Heart left ventricle (tissue), 16 donors: ENCODE measurements at regions not wholly inside any gene's neighbourhood (a gene's known extent, or its start where the extent isn't known, plus 50 kb on each side); places are given as distances from the start of the nearest gene placed in this dataset.

Source experiments
- ATAC-seq, 4 donors: fragments of 200-7000 bp; cut with Tn5 transposase; one replicate each; pipeline ENCODE4 v1.9.1; 2020 to 2022; ENCODE audit warnings: moderate library complexity in 4 of 4, mild to moderate bottlenecking in 3 of 4, moderate number of reproducible peaks in 1 of 4
- DNase-seq, 5 donors: peaks; one replicate each; pipeline ENCODE4 v3.0.0-alpha.2; 2020
- H3K27ac ChIP-seq, 12 donors: fragments of 200-600 bp; sonication (generic) in 4 of 12; one replicate each; pipeline versions ENCODE4 v1.5.0 to v1.8.0; 2016 to 2022; ENCODE audit warnings: mild to moderate bottlenecking in 2 of 12
- H3K27me3 ChIP-seq, 9 donors: fragments of 200-600 bp; sonication (generic) in 2 of 9; one replicate each; pipeline versions ENCODE4 v1.5.1 to v1.8.0; 2016 to 2022; ENCODE audit warnings: mild to moderate bottlenecking in 3 of 9
- H3K36me3 ChIP-seq, 9 donors: fragments of 200-600 bp; sonication (generic) in 2 of 9; one replicate each; pipeline versions ENCODE4 v1.5.0 to v1.8.0; 2018 to 2022; ENCODE audit warnings: mild to moderate bottlenecking in 2 of 9
- H3K4me1 ChIP-seq, 12 donors: fragments of 200-600 bp; sonication (generic) in 4 of 12; one replicate each; pipeline versions ENCODE4 v1.5.0 to v1.8.0; 2016 to 2022; ENCODE audit warnings: mild to moderate bottlenecking in 3 of 12
- H3K4me3 ChIP-seq, 12 donors: fragments of 200-600 bp; sonication (generic) in 4 of 12; one replicate each; pipeline versions ENCODE4 v1.5.0 to v1.8.0; 2017 to 2022; ENCODE audit warnings: mild to moderate bottlenecking in 9 of 12, moderate library complexity in 4 of 12
- H3K9me3 ChIP-seq, 12 donors: fragments of 200-600 bp; sonication (generic) in 4 of 12; one replicate each; pipeline versions ENCODE4 v1.5.0 to v1.8.0; 2016 to 2022; ENCODE audit warnings: mild to moderate bottlenecking in 1 of 12
- POLR2A ChIP-seq, 2 donors: fragments of 450-650 bp; IDR thresholded peaks; one replicate each; pipeline ENCODE4 v1.6.1; 2017; ENCODE audit warnings: antibody characterized with exemption in 2 of 2, mild to moderate bottlenecking in 2 of 2, moderate library complexity in 2 of 2
- WGBS, 4 donors: extraction: QIAGEN DNeasy Blood & Tissue Kit in 2 of 4; methylation state at CpG; one replicate each; pipeline versions ENCODE4 v1.1.5 to v1.1.7; 2013 to 2018; 5-methylcytosine and 5-hydroxymethylcytosine counted together
- intact Hi-C, 10 donors: fragments of 100-400 bp; cut with DNase I; formaldehyde crosslinking; loops; one replicate each; pipeline versions ENCODE4 v1.11.1 to v1.14.2; 2022
- TF ChIP-seq, protein P1 (sequence below), 12 donors: fragments of 200-600 bp; sonication (generic) in 4 of 12; IDR thresholded peaks; one replicate each; pipeline versions ENCODE4 v1.5.0 to v1.8.0; 2018 to 2022; ENCODE audit warnings: antibody characterized with exemption in 12 of 12, mild to moderate bottlenecking in 5 of 12
- donor health status: ischemic (EF 13 %, LVEDD 7.1; RV severe dilation, severe dysfunction).
- donor health status: healthy with polysubstance abuse.
- donor health status: DM: no; HTN: yes; CAD: no.
- donor health status: DM: no; HTN: no; CAD: no.
- donor health status: ischemic (EF 25% LVEDD 6.9; RV normal size, moderate dysfunction).
- donor health status: ischemic (EF 25% LVEDD 5.7; RV mildly dilated, moderate dysfunction).
- donor health status: healthy.
- donor health status: DM: yes; HTN: yes; CAD: no.
- donor health status: ischemic (EF 35%, LVEDD 5.7; RV mildly dilated, moderate dysfunction).
- donor health status: nonischemic (EF 11% LVEDD 7.7; RV severe dilation, severe dysfunction).
- donor health status: DM: yes; HTN: yes; CAD: no.
- donor health status: PGD.
- donor health status: ischemic (EF 29% LVEDD 5.4; RV normal size, mild dysfunction).
- donor health status: nonischemic (EF 23%, LVEDD 6.1; RV moderate dilation, normal function).

DNA sequence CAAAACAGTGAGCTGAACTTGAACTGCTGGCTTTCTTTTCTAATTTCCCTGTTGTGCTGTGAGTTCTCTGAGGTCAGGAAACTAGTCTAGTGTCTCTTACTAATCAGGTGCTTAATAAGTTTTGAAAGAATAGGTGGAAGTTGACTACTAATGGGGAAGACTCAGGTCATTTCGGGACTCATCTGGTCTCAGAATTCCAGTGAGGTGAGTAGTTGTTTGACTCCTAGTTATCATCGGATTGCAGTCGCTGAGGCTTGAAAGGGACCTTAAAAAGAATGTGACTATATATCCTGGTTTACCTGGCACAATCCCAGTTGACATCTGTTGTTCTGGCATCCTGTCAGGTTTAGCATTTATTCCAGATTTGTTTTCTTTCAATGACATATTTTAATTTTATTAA lies 81.4 kb upstream of the SPAG17 start:
- ATAC-seq (no peak), DNase-seq (no peak)
- no peaks in the 10 kb centered on the region for H3K4me1 ChIP-seq
- TF ChIP-seq, protein P1, sequence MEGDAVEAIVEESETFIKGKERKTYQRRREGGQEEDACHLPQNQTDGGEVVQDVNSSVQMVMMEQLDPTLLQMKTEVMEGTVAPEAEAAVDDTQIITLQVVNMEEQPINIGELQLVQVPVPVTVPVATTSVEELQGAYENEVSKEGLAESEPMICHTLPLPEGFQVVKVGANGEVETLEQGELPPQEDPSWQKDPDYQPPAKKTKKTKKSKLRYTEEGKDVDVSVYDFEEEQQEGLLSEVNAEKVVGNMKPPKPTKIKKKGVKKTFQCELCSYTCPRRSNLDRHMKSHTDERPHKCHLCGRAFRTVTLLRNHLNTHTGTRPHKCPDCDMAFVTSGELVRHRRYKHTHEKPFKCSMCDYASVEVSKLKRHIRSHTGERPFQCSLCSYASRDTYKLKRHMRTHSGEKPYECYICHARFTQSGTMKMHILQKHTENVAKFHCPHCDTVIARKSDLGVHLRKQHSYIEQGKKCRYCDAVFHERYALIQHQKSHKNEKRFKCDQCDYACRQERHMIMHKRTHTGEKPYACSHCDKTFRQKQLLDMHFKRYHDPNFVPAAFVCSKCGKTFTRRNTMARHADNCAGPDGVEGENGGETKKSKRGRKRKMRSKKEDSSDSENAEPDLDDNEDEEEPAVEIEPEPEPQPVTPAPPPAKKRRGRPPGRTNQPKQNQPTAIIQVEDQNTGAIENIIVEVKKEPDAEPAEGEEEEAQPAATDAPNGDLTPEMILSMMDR (IDR thresholded peaks at IDR 0.05), result no peak
- no peak for TF ChIP-seq POLR2A (IDR thresholded peaks at IDR 0.05)
- 45 to 62% (median 49%) methylated on average over 3 of the region's 3 CpGs for WGBS, 4 donors
- no peak overlapping the region for H3K27ac ChIP-seq
- H3K4me3 ChIP-seq, result no peak overlapping the region
- no peaks in the 10 kb centered on the region for H3K9me3 ChIP-seq
- no peaks in the 10 kb centered on the region for H3K36me3 ChIP-seq
- intact Hi-C loops, result no loop called here
- no peaks in the 10 kb centered on the region for H3K27me3 ChIP-seq

DNA sequence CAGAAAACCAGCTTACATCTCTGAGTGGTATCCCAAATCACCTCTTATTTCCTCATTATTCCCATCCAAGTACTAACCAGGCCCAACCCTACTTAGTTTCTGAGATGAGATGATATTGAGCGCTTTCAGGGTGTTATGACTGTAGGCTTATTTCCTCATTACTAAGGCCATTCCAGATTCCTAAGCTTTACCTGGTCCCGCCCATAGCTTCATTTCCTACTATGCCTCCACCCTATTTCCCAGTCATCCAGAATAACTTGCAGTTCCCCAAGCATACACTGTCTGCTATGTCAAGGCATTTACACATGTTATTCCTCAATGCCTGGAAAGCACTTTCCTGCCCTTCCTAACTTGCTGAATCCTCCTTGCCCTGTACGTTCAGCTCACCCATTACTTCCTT lies 79.3 kb upstream of the SPAG17 start:
- Histone ChIP-seq H3K4me3 (no peak overlapping the region), H3K27ac (no peak overlapping the region), H3K9me3 (no peaks in the 10 kb centered on the region), H3K36me3 (no peaks in the 10 kb centered on the region), H3K4me1 (no peaks in the 10 kb centered on the region), H3K27me3 (no peaks in the 10 kb centered on the region)
- WGBS, 4 donors, result 87 to 88% (median 87%) methylated on average over 3 of the region's 3 CpGs
- ATAC-seq, result no peak
- no peak for DNase-seq
- TF ChIP-seq, protein P1 (IDR thresholded peaks at IDR 0.05), result no peak
- TF ChIP-seq POLR2A (IDR thresholded peaks at IDR 0.05), result no peak
- intact Hi-C loops, result no loop called here

DNA sequence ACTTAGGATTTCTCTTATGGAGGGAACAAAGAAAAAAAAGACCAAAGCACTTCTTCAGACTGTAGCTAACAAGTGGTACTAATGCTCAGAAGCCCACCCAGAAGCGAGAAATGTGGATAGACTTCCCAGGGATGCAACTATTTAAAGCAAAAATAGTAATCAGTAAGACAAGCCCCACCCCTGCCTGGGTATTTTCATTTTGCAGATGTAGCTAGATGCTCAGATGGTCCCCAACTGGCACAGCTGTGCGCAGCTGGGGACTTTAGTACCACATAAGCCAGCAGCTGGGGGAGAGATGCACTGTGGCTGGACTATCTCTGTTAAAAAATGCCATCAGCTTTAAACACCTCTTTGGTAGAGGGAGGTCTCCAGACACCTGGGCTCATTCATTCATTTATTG lies 77.8 kb upstream of the SPAG17 start:
- intact Hi-C loops, result no loop called here
- H3K4me3 ChIP-seq, result no peak overlapping the region
- 79 to 94% (median 85%) methylated on average over 2 of the region's 2 CpGs for WGBS, 4 donors
- DNase-seq (no peak), ATAC-seq (no peak)
- H3K27me3 ChIP-seq, result no peaks in the 10 kb centered on the region
- TF ChIP-seq, protein P1 (IDR thresholded peaks at IDR 0.05), result no peak
- no peak for TF ChIP-seq POLR2A (IDR thresholded peaks at IDR 0.05)
- no peaks in the 10 kb centered on the region for H3K36me3 ChIP-seq
- H3K27ac ChIP-seq, result no peak overlapping the region
- no peaks in the 10 kb centered on the region for H3K9me3 ChIP-seq
- H3K4me1 ChIP-seq, result no peaks in the 10 kb centered on the region

DNA sequence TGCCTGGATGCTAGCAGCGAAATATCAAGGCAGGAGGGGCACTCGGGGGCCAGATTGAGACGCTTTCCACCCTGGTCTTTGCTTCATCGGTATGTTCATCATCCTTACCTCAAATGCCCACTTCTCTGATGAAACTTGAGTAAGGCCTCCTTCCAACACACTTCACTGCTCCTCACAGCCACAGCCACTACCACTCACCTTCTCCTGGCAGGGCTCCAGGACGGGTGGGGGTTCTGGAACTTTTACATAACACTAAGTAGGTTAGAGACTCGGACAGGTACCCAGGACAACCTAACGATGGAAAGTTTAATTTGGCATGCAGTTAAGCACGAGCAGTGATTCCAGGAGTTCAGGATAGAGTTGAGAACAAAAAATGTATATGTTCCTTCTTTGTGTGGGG lies 73.9 kb upstream of the SPAG17 start:
- no peaks in the 10 kb centered on the region for H3K27me3 ChIP-seq
- ATAC-seq, result no peak
- 79 to 85% (median 82%) methylated on average over 8 of the region's 8 CpGs for WGBS, 4 donors
- intact Hi-C loops, result no loop called here
- no peaks in the 10 kb centered on the region for H3K4me1 ChIP-seq
- H3K4me3 ChIP-seq, result no peak overlapping the region
- TF ChIP-seq, protein P1 (IDR thresholded peaks at IDR 0.05), result no peak
- no peak for TF ChIP-seq POLR2A (IDR thresholded peaks at IDR 0.05)
- no peak overlapping the region for H3K27ac ChIP-seq
- H3K36me3 ChIP-seq, result no peaks in the 10 kb centered on the region
- no peaks in the 10 kb centered on the region for H3K9me3 ChIP-seq
- no peak for DNase-seq
